ENCODE measurements at regions not wholly inside any gene's neighbourhood (a gene's known extent, or its start where the extent isn't known, plus 50 kb on each side); places are given as distances from the start of the nearest gene placed in this dataset.
"Not testable (repeated sequence)": the region's sequence is repeated elsewhere in the genome, so short reads cannot be mapped to it uniquely, and the experiment has no call there.

- no peaks in the 10 kb centered on the region for H3K36me3 ChIP-seq (replicated peaks)
- no peak overlapping the region for H3K4me3 ChIP-seq
- peak in 1 of 2 experiments; percentile 19 for DNase-seq (ENCODE audit: low spot score in 2 of 2)
- in situ Hi-C loops (cut with MboI; ENCODE audit: low sequenced_read_pairs), result no loop called here
- no peaks in the 10 kb centered on the region for H3K9me3 ChIP-seq
- H3K27me3 ChIP-seq (ENCODE audit: low read depth), result no peaks in the 10 kb centered on the region
- H3K4me1 ChIP-seq, result no peaks in the 10 kb centered on the region
Observed at GRCh38 chr5:53262348-53262970, 152.9 kb upstream of the MOCS2 start.

GRCh38 chr5:53263151-53263550, 153.6 kb upstream of the MOCS2 start:
- no peaks in the 10 kb centered on the region for H3K4me1 ChIP-seq
- no peaks in the 10 kb centered on the region for H3K27me3 ChIP-seq (ENCODE audit: low read depth)
- H3K9me3 ChIP-seq, result no peaks in the 10 kb centered on the region
- H3K4me3 ChIP-seq, result no peak overlapping the region
- in situ Hi-C loops (cut with MboI; ENCODE audit: low sequenced_read_pairs), result no loop called here
- H3K36me3 ChIP-seq (replicated peaks), result no peaks in the 10 kb centered on the region
- no peak for DNase-seq (ENCODE audit: low spot score in 2 of 2)

- no peak overlapping the region for H3K4me3 ChIP-seq
- no peaks in the 10 kb centered on the region for H3K9me3 ChIP-seq
- no peak for DNase-seq (ENCODE audit: low spot score in 2 of 2)
- no peaks in the 10 kb centered on the region for H3K4me1 ChIP-seq
- H3K27me3 ChIP-seq (ENCODE audit: low read depth), result no peaks in the 10 kb centered on the region
- H3K36me3 ChIP-seq (replicated peaks), result no peaks in the 10 kb centered on the region
- in situ Hi-C loops (cut with MboI; ENCODE audit: low sequenced_read_pairs), result no loop called here
Observed at GRCh38 chr5:53265043-53265442, 155.5 kb upstream of the MOCS2 start.

- H3K36me3 ChIP-seq (replicated peaks); H3K4me1 ChIP-seq; DNase-seq (ENCODE audit: low spot score in 2 of 2); H3K4me3 ChIP-seq; in situ Hi-C loops (cut with MboI; ENCODE audit: low sequenced_read_pairs); H3K27me3 ChIP-seq (ENCODE audit: low read depth); H3K9me3 ChIP-seq: not testable (repeated sequence)
Observed at GRCh38 chr5:53268241-53268640, 158.7 kb upstream of the MOCS2 start.

- H3K4me1 ChIP-seq, result no peaks in the 10 kb centered on the region
- no peak for DNase-seq (ENCODE audit: low spot score in 2 of 2)
- H3K9me3 ChIP-seq, result no peaks in the 10 kb centered on the region
- H3K27me3 ChIP-seq (ENCODE audit: low read depth), result no peaks in the 10 kb centered on the region
- in situ Hi-C loops (cut with MboI; ENCODE audit: low sequenced_read_pairs), result no loop called here
- no peaks in the 10 kb centered on the region for H3K36me3 ChIP-seq (replicated peaks)
- H3K4me3 ChIP-seq, result no peak overlapping the region
Observed at GRCh38 chr5:53275666-53276065, 166.1 kb upstream of the MOCS2 start.

- DNase-seq (ENCODE audit: low spot score in 2 of 2), result no peak
Observed at GRCh38 chr5:53276825-53277224, 167.3 kb upstream of the MOCS2 start.

GRCh38 chr5:53277491-53277890, 167.9 kb upstream of the MOCS2 start:
- DNase-seq (ENCODE audit: low spot score in 2 of 2), result no peak
- no peaks in the 10 kb centered on the region for H3K27me3 ChIP-seq (ENCODE audit: low read depth)
- in situ Hi-C loops (cut with MboI; ENCODE audit: low sequenced_read_pairs), result no loop called here

More at GRCh38 chr5:53276825-53277224, 167.3 kb upstream of the MOCS2 start:
- in situ Hi-C loops (cut with MboI; ENCODE audit: low sequenced_read_pairs), result no loop called here
- Histone ChIP-seq H3K9me3 (no peaks in the 10 kb centered on the region), H3K27me3 (ENCODE audit: low read depth) (no peaks in the 10 kb centered on the region), H3K36me3 (replicated peaks) (no peaks in the 10 kb centered on the region), H3K4me3 (no peak overlapping the region), H3K4me1 (no peaks in the 10 kb centered on the region)

GRCh38 chr5:53287573-53287972, 178.0 kb upstream of the MOCS2 start:
- in situ Hi-C loops (cut with MboI; ENCODE audit: low sequenced_read_pairs), result no loop called here
- H3K27me3 ChIP-seq (ENCODE audit: low read depth), result no peaks in the 10 kb centered on the region
- DNase-seq (ENCODE audit: low spot score in 2 of 2), result no peak
- no peak overlapping the region for H3K4me3 ChIP-seq
- H3K4me1 ChIP-seq, result no peaks in the 10 kb centered on the region
- no peaks in the 10 kb centered on the region for H3K9me3 ChIP-seq
- no peaks in the 10 kb centered on the region for H3K36me3 ChIP-seq (replicated peaks)

More at GRCh38 chr5:53277491-53277890, 167.9 kb upstream of the MOCS2 start:
- Histone ChIP-seq H3K4me3 (no peak overlapping the region), H3K36me3 (replicated peaks) (no peaks in the 10 kb centered on the region), H3K4me1 (no peaks in the 10 kb centered on the region), H3K9me3 (no peaks in the 10 kb centered on the region)

- in situ Hi-C loops (cut with MboI; ENCODE audit: low sequenced_read_pairs), result no loop called here
Observed at GRCh38 chr5:53288511-53288910, 179.0 kb upstream of the MOCS2 start.

GRCh38 chr5:53291047-53291446, 181.5 kb upstream of the MOCS2 start:
- no peaks in the 10 kb centered on the region for H3K9me3 ChIP-seq
- in situ Hi-C loops (cut with MboI; ENCODE audit: low sequenced_read_pairs), result no loop called here
- H3K4me3 ChIP-seq, result no peak overlapping the region
- no peaks in the 10 kb centered on the region for H3K4me1 ChIP-seq
- no peaks in the 10 kb centered on the region for H3K36me3 ChIP-seq (replicated peaks)
- DNase-seq (ENCODE audit: low spot score in 2 of 2), result no peak
- no peaks in the 10 kb centered on the region for H3K27me3 ChIP-seq (ENCODE audit: low read depth)

More at GRCh38 chr5:53288511-53288910, 179.0 kb upstream of the MOCS2 start:
- no peaks in the 10 kb centered on the region for H3K4me1 ChIP-seq
- DNase-seq (ENCODE audit: low spot score in 2 of 2), result no peak
- no peaks in the 10 kb centered on the region for H3K27me3 ChIP-seq (ENCODE audit: low read depth)
- no peak overlapping the region for H3K4me3 ChIP-seq
- no peaks in the 10 kb centered on the region for H3K9me3 ChIP-seq
- H3K36me3 ChIP-seq (replicated peaks), result no peaks in the 10 kb centered on the region

GRCh38 chr5:53291528-53291927, 182.0 kb upstream of the MOCS2 start:
- no peaks in the 10 kb centered on the region for H3K4me1 ChIP-seq
- no peak for DNase-seq (ENCODE audit: low spot score in 2 of 2)
- no peaks in the 10 kb centered on the region for H3K9me3 ChIP-seq
- no peak overlapping the region for H3K4me3 ChIP-seq
- no peaks in the 10 kb centered on the region for H3K27me3 ChIP-seq (ENCODE audit: low read depth)
- H3K36me3 ChIP-seq (replicated peaks), result no peaks in the 10 kb centered on the region
- in situ Hi-C loops (cut with MboI; ENCODE audit: low sequenced_read_pairs), result no loop called here

- Histone ChIP-seq H3K4me3 (no peak overlapping the region), H3K4me1 (no peaks in the 10 kb centered on the region), H3K9me3 (no peaks in the 10 kb centered on the region), H3K36me3 (replicated peaks) (no peaks in the 10 kb centered on the region), H3K27me3 (ENCODE audit: low read depth) (no peaks in the 10 kb centered on the region)
- no peak for DNase-seq (ENCODE audit: low spot score in 2 of 2)
- in situ Hi-C loops (cut with MboI; ENCODE audit: low sequenced_read_pairs), result no loop called here
Observed at GRCh38 chr5:53298841-53299240, 181.6 kb upstream of the FST start.

- in situ Hi-C loops (cut with MboI; ENCODE audit: low sequenced_read_pairs), result no loop called here
- H3K9me3 ChIP-seq, result no peaks in the 10 kb centered on the region
- DNase-seq (ENCODE audit: low spot score in 2 of 2), result no peak
- H3K4me1 ChIP-seq, result no peaks in the 10 kb centered on the region
- no peaks in the 10 kb centered on the region for H3K27me3 ChIP-seq (ENCODE audit: low read depth)
- H3K4me3 ChIP-seq, result no peak overlapping the region
- no peaks in the 10 kb centered on the region for H3K36me3 ChIP-seq (replicated peaks)
Observed at GRCh38 chr5:53302529-53302928, 177.9 kb upstream of the FST start.

GRCh38 chr5:53303105-53303504, 177.3 kb upstream of the FST start:
- H3K9me3 ChIP-seq, result no peaks in the 10 kb centered on the region
- no peak for DNase-seq (ENCODE audit: low spot score in 2 of 2)
- H3K36me3 ChIP-seq (replicated peaks), result no peaks in the 10 kb centered on the region
- H3K4me3 ChIP-seq, result no peak overlapping the region
- no peaks in the 10 kb centered on the region for H3K27me3 ChIP-seq (ENCODE audit: low read depth)
- in situ Hi-C loops (cut with MboI; ENCODE audit: low sequenced_read_pairs), result no loop called here
- H3K4me1 ChIP-seq, result no peaks in the 10 kb centered on the region

- in situ Hi-C loops (cut with MboI; ENCODE audit: low sequenced_read_pairs); H3K4me1 ChIP-seq: not testable (repeated sequence)
Observed at GRCh38 chr5:53305316-53305715, 175.1 kb upstream of the FST start.

More at GRCh38 chr5:53305316-53305715, 175.1 kb upstream of the FST start:
- H3K4me3 ChIP-seq; DNase-seq (ENCODE audit: low spot score in 2 of 2); H3K27me3 ChIP-seq (ENCODE audit: low read depth); H3K36me3 ChIP-seq (replicated peaks); H3K9me3 ChIP-seq: not testable (repeated sequence)

All from HAP-1 (cell line).